Astrocyte of the spinal cord (primary cell): ENCODE measurements at regions not wholly inside any gene's neighbourhood (a gene's known extent, or its start where the extent isn't known, plus 50 kb on each side); places are given as distances from the start of the nearest gene placed in this dataset.

ENCODE experiments used
- DNase-seq: peaks from one replicate; pipeline ENCODE4 v3.0.0; 2011; ENCODE audit warnings: low read depth, low spot score
- H3K4me3 ChIP-seq: 2 replicates; pipeline ENCODE4 v1.5.1; 2011; ENCODE audit warnings: low read depth, mild to moderate bottlenecking, low read length, moderate library complexity
- CTCF ChIP-seq: IDR thresholded peaks from 2 replicates; pipeline ENCODE4 v1.5.1; 2012; ENCODE audit warnings: low read depth, mild to moderate bottlenecking, low read length, inconsistent platforms
- in situ Hi-C: cut with HindIII; loops from 2 replicates; pipeline ENCODE4 v1.10.0; 2017; ENCODE audit warnings: low sequenced_read_pairs

GRCh38 chr11:91433284-91434010 is 791.2 kb upstream of the FAT3 start:
- no peak for TF ChIP-seq CTCF
- peak; percentile 33 for DNase-seq
- H3K4me3 ChIP-seq, result no peak overlapping the region
- in situ Hi-C loops, result no loop called here

DNA sequence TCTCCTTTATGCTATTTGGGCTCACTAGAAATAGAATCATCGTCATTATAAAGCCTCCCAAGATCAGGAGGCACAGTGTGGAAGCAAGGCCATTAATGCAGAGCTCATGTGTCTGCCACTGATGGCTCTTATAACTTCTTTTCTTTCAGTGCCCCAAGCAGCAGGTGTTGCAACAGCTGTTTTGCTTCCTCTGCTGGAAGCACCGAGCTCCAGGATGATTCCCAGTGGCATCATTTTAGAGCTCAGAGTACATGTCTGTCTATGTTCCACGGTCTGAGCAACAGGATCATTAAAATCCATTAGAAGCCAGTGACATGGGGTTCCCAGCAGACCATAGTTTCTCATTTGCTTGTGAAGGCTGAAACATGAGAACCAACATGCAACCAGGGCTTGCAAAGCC is 803.0 kb upstream of the FAT3 start:
- no peak for TF ChIP-seq CTCF
- DNase-seq, result no peak
- in situ Hi-C loops, result no loop called here
- no peak overlapping the region for H3K4me3 ChIP-seq

DNA sequence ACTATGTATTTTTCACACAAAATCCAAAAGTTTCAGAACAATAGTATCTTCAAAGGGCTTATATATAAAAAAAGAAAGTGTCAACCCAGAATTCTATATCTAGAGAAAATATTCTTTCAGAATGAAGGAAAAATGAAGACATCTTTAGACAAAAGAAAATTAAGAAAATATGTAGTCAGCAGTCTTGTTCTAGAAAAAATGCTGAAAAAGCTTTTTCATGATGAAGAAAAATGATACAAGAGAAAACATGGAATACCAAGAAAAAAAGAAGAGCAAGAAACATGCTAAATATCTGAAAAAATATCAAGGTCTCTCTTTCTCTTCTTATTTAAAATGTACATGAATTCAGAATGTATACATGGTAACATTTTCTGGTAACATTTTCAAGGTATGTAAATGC is 816.8 kb upstream of the FAT3 start:
- in situ Hi-C loops, result no loop called here
- DNase-seq, result no peak
- H3K4me3 ChIP-seq, result no peak overlapping the region
- TF ChIP-seq CTCF, result no peak

GRCh38 chr11:91406009-91406408 is 818.6 kb upstream of the FAT3 start:
- H3K4me3 ChIP-seq, result no peak overlapping the region
- in situ Hi-C loops, result no loop called here
- DNase-seq, result no peak
- TF ChIP-seq CTCF, result no peak

DNA sequence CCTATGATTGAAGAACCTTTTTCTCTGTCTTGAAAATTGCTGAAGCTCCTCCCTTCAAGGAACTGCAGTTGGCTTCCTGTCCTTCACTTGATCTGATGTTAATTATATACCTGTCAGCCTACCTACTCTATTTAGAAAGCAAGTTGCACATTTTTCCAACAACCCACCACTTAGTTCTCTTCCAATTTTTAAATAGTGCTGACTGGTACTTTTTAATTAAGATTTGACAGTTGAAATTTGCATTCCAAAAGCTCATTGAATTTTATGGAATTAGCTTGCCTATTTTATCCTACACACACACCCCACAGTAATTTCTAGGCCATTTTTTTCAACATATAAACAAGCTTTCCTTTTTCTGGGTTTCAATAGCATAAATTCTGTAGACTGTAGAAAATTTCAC is 820.3 kb upstream of the FAT3 start:
- no peak for DNase-seq
- TF ChIP-seq CTCF, result no peak
- in situ Hi-C loops, result no loop called here
- no peak overlapping the region for H3K4me3 ChIP-seq

GRCh38 chr11:91397134-91397468 is 827.5 kb upstream of the FAT3 start:
- no peak overlapping the region for H3K4me3 ChIP-seq
- no peak for TF ChIP-seq CTCF
- in situ Hi-C loops, result no loop called here
- no peak for DNase-seq
